HL-60 (cell line): ENCODE measurements at regions not wholly inside any gene's neighbourhood (a gene's known extent, or its start where the extent isn't known, plus 50 kb on each side); places are given as distances from the start of the nearest gene placed in this dataset.
A peak's percentile ranks its signal among the peaks of the same experiment; 100 is the strongest.

Source experiments
- DNase-seq, 2 experiments: peaks; one replicate each; pipeline ENCODE4 v3.0.0-alpha.2; 2010 to 2020; ENCODE audit warnings: low read depth in 1 of 2, low spot score in 1 of 2
- H3K27ac ChIP-seq: fragments of 250-450 bp; sonication (Bioruptor Pico); replicated peaks from 2 replicates; pipeline ENCODE4 v1.5.1; 2020; ENCODE audit warnings: mild to moderate bottlenecking, moderate library complexity
- H3K27me3 ChIP-seq: fragments of 250-450 bp; sonication (Bioruptor Pico); 2 replicates; pipeline ENCODE4 v1.5.1; 2021; ENCODE audit warnings: mild to moderate bottlenecking, moderate library complexity; ENCODE audit not compliant: insufficient read depth, poor library complexity, severe bottlenecking
- H3K4me3 ChIP-seq: replicated peaks from 2 replicates; pipeline ENCODE4 v1.5.1; 2011; ENCODE audit warnings: mild to moderate bottlenecking, control low read depth, low read length; ENCODE audit not compliant: insufficient read depth
- GABPA ChIP-seq: IDR thresholded peaks from 2 replicates; pipeline ENCODE4 v1.6.1; 2012; ENCODE audit warnings: low read depth
- POLR2AphosphoS5 ChIP-seq: IDR thresholded peaks from 2 replicates; pipeline ENCODE4 v1.6.1; 2012; ENCODE audit warnings: low read depth
- SPI1 ChIP-seq: IDR thresholded peaks from 2 replicates; pipeline ENCODE4 v1.6.1; 2012; ENCODE audit warnings: low read depth, mild to moderate bottlenecking, borderline replicate concordance
- TF ChIP-seq, protein P1 (sequence below): IDR thresholded peaks from 2 replicates; pipeline ENCODE4 v1.6.1; 2012; ENCODE audit warnings: low read depth; ENCODE audit not compliant: insufficient replicate concordance
- TF ChIP-seq, protein P2 (sequence below): IDR thresholded peaks from one replicate; pipeline ENCODE4 v1.5.1; 2011; ENCODE audit warnings: low read length, control low read depth, inconsistent platforms; ENCODE audit not compliant: insufficient read depth

DNA sequence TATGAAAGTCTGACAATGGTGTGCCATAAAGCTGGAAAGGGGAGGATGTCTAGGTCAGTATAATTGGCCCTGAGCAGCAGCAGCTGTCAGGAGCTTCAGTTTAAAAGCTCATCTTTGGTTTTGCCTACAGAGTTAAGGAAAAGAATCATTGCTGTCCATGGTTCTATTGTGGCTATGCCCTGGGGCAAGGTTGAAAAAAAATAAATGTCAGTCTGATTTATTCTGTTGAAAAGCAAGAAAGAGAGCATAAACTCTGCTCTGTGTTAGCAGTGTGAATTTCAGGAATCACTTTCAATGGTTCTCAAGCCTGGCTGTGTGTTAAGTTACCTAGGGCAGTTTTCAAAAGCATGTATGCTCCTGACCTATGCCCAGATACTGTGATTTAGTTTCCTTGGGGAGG is 446.7 kb downstream of the SETBP1 start:
- DNase-seq, result no peak
- no peak overlapping the region for H3K27ac ChIP-seq
- no peaks in the 10 kb centered on the region for H3K27me3 ChIP-seq
- no peak overlapping the region for H3K4me3 ChIP-seq
- no peak for TF ChIP-seq POLR2AphosphoS5
- TF ChIP-seq, protein P1, sequence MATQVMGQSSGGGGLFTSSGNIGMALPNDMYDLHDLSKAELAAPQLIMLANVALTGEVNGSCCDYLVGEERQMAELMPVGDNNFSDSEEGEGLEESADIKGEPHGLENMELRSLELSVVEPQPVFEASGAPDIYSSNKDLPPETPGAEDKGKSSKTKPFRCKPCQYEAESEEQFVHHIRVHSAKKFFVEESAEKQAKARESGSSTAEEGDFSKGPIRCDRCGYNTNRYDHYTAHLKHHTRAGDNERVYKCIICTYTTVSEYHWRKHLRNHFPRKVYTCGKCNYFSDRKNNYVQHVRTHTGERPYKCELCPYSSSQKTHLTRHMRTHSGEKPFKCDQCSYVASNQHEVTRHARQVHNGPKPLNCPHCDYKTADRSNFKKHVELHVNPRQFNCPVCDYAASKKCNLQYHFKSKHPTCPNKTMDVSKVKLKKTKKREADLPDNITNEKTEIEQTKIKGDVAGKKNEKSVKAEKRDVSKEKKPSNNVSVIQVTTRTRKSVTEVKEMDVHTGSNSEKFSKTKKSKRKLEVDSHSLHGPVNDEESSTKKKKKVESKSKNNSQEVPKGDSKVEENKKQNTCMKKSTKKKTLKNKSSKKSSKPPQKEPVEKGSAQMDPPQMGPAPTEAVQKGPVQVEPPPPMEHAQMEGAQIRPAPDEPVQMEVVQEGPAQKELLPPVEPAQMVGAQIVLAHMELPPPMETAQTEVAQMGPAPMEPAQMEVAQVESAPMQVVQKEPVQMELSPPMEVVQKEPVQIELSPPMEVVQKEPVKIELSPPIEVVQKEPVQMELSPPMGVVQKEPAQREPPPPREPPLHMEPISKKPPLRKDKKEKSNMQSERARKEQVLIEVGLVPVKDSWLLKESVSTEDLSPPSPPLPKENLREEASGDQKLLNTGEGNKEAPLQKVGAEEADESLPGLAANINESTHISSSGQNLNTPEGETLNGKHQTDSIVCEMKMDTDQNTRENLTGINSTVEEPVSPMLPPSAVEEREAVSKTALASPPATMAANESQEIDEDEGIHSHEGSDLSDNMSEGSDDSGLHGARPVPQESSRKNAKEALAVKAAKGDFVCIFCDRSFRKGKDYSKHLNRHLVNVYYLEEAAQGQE, result peak; percentile 73
- TF ChIP-seq, protein P2, sequence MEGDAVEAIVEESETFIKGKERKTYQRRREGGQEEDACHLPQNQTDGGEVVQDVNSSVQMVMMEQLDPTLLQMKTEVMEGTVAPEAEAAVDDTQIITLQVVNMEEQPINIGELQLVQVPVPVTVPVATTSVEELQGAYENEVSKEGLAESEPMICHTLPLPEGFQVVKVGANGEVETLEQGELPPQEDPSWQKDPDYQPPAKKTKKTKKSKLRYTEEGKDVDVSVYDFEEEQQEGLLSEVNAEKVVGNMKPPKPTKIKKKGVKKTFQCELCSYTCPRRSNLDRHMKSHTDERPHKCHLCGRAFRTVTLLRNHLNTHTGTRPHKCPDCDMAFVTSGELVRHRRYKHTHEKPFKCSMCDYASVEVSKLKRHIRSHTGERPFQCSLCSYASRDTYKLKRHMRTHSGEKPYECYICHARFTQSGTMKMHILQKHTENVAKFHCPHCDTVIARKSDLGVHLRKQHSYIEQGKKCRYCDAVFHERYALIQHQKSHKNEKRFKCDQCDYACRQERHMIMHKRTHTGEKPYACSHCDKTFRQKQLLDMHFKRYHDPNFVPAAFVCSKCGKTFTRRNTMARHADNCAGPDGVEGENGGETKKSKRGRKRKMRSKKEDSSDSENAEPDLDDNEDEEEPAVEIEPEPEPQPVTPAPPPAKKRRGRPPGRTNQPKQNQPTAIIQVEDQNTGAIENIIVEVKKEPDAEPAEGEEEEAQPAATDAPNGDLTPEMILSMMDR, result no peak

DNA sequence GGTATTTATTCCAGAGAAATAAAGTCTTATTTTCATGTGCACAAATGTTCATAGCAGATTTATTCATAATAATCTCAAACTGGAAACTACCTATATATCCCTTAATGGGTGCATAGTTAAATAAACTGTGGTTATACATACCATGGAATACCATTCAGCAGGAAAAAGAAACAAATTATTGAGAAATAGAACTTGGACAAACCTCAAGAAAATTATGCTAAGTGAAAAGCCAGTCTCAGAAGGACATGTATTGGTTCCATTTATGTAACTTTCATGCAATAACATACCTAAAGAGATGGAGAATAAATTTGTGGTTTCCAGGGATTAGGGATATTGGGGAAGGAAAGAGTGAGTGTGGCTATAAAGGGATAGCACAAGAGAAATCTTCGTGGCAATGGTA is 452.6 kb downstream of the SETBP1 start:
- H3K27me3 ChIP-seq, result peaks cover 2% of the 10 kb centered on the region
- TF ChIP-seq SPI1 (no peak), POLR2AphosphoS5 (no peak), GABPA (no peak)
- TF ChIP-seq, protein P2, result no peak
- TF ChIP-seq, protein P1, result no peak
- no peak overlapping the region for H3K27ac ChIP-seq
- H3K4me3 ChIP-seq, result no peak overlapping the region
- DNase-seq, result no peak

DNA sequence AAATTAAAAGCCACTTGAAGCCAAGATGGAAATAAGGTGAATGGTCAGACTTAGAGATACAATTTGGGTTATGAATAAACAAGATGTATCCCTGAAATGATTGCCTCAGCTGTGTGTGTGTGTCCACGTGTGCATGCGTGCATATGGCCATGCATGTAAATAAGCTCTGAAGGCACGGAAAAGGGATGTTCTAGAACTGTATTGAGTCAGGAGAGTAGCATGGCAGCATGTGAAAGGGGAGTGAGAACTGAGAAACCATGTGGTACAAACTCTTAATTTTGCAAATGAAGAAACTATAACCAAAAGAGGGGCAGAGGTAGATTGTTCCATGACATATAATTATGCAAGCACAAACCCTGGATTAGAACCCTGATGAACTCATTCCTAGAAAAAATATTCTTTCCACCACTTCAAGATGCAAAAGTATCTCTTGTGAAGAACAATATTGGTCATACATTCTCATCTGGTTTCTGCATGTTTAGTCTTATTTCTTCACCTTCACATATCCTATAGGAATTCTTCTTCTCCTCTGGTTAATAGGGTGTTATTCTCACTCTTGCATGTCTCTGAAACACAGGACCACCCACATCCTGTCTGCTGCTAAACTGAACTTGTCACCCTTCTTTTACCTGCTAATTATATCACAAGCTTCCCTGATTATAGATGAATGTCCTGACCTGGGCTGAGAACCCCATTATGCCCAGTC is 455.8 kb downstream of the SETBP1 start:
- DNase-seq, result no peak
- no peak overlapping the region for H3K4me3 ChIP-seq
- TF ChIP-seq GABPA, result no peak
- TF ChIP-seq, protein P1, result no peak
- TF ChIP-seq, protein P2, result no peak
- no peak for TF ChIP-seq POLR2AphosphoS5
- no peak for TF ChIP-seq SPI1
- H3K27ac ChIP-seq, result no peak overlapping the region
- peaks cover 2% of the 10 kb centered on the region for H3K27me3 ChIP-seq
